Rectal smooth muscle tissue (tissue), 1 donor: ENCODE measurements at regions not wholly inside any gene's neighbourhood (a gene's known extent, or its start where the extent isn't known, plus 50 kb on each side); places are given as distances from the start of the nearest gene placed in this dataset.

Experiments
- H3K27ac ChIP-seq: one replicate; pipeline ENCODE4 v1.7.0; 2013; ENCODE audit warnings: low read depth, low read length, inconsistent platforms
- H3K27me3 ChIP-seq: one replicate; pipeline ENCODE4 v1.7.0; 2013; ENCODE audit warnings: low read length; ENCODE audit not compliant: control insufficient read depth, insufficient read depth
- H3K36me3 ChIP-seq: one replicate; pipeline ENCODE4 v1.7.0; 2013; ENCODE audit warnings: low read length; ENCODE audit not compliant: control insufficient read depth, insufficient read depth
- H3K4me1 ChIP-seq: one replicate; pipeline ENCODE4 v1.7.0; 2013; ENCODE audit warnings: low read length; ENCODE audit not compliant: control insufficient read depth, insufficient read depth
- H3K4me3 ChIP-seq: one replicate; pipeline ENCODE4 v1.7.0; 2013; ENCODE audit warnings: low read length
- H3K9ac ChIP-seq: one replicate; pipeline ENCODE4 v1.7.0; 2013; ENCODE audit warnings: low read length

- no peaks in the 10 kb centered on the region for H3K36me3 ChIP-seq
- no peaks in the 10 kb centered on the region for H3K4me1 ChIP-seq
- no peak overlapping the region for H3K27ac ChIP-seq
- no peak overlapping the region for H3K4me3 ChIP-seq
- no peak overlapping the region for H3K9ac ChIP-seq
- no peaks in the 10 kb centered on the region for H3K27me3 ChIP-seq
Measured at GRCh38 chr3:165544432-165544831, 292.8 kb downstream of the BCHE start.

- H3K36me3 ChIP-seq: no peaks in the 10 kb centered on the region
- no peak overlapping the region for H3K4me3 ChIP-seq
- H3K27ac ChIP-seq: no peak overlapping the region
- no peaks in the 10 kb centered on the region for H3K27me3 ChIP-seq
- H3K9ac ChIP-seq: no peak overlapping the region
- H3K4me1 ChIP-seq: no peaks in the 10 kb centered on the region
Measured at GRCh38 chr3:165538166-165538565, 299.1 kb downstream of the BCHE start.

- no peak overlapping the region for H3K4me3 ChIP-seq
- no peaks in the 10 kb centered on the region for H3K27me3 ChIP-seq
- no peak overlapping the region for H3K9ac ChIP-seq
- no peaks in the 10 kb centered on the region for H3K36me3 ChIP-seq
- H3K27ac ChIP-seq: no peak overlapping the region
- H3K4me1 ChIP-seq: no peaks in the 10 kb centered on the region
Measured at GRCh38 chr3:165532851-165533250, 304.4 kb downstream of the BCHE start.

- Histone ChIP-seq H3K4me1 (no peaks in the 10 kb centered on the region), H3K27me3 (no peaks in the 10 kb centered on the region), H3K4me3 (no peak overlapping the region), H3K9ac (no peak overlapping the region), H3K36me3 (no peaks in the 10 kb centered on the region), H3K27ac (no peak overlapping the region)
Measured at GRCh38 chr3:165529451-165529850, 307.8 kb downstream of the BCHE start.

GRCh38 chr3:165526367-165526766, 310.9 kb downstream of the BCHE start:
- Histone ChIP-seq H3K9ac (no peak overlapping the region), H3K27me3 (no peaks in the 10 kb centered on the region)

GRCh38 chr3:165523801-165524200, 313.4 kb downstream of the BCHE start:
- Histone ChIP-seq H3K27ac (no peak overlapping the region), H3K4me1 (no peaks in the 10 kb centered on the region), H3K4me3 (no peak overlapping the region), H3K27me3 (no peaks in the 10 kb centered on the region), H3K9ac (no peak overlapping the region), H3K36me3 (no peaks in the 10 kb centered on the region)

More at GRCh38 chr3:165526367-165526766, 310.9 kb downstream of the BCHE start:
- no peak overlapping the region for H3K27ac ChIP-seq
- no peaks in the 10 kb centered on the region for H3K4me1 ChIP-seq
- H3K36me3 ChIP-seq: no peaks in the 10 kb centered on the region
- H3K4me3 ChIP-seq: no peak overlapping the region

GRCh38 chr3:165522386-165522785, 314.8 kb downstream of the BCHE start:
- no peak overlapping the region for H3K9ac ChIP-seq
- H3K27ac ChIP-seq: no peak overlapping the region
- H3K4me1 ChIP-seq: no peaks in the 10 kb centered on the region
- H3K4me3 ChIP-seq: no peak overlapping the region
- no peaks in the 10 kb centered on the region for H3K27me3 ChIP-seq
- H3K36me3 ChIP-seq: no peaks in the 10 kb centered on the region

GRCh38 chr3:165521131-165521871, 315.9 kb downstream of the BCHE start:
- no peaks in the 10 kb centered on the region for H3K27me3 ChIP-seq
- H3K4me3 ChIP-seq: no peak overlapping the region
- H3K27ac ChIP-seq: no peak overlapping the region
- H3K4me1 ChIP-seq: no peaks in the 10 kb centered on the region
- H3K9ac ChIP-seq: no peak overlapping the region
- H3K36me3 ChIP-seq: no peaks in the 10 kb centered on the region

- H3K36me3 ChIP-seq: no peaks in the 10 kb centered on the region
- H3K9ac ChIP-seq: no peak overlapping the region
Measured at GRCh38 chr3:165519687-165520086, 317.5 kb downstream of the BCHE start.

GRCh38 chr3:165518346-165518745, 318.9 kb downstream of the BCHE start:
- no peaks in the 10 kb centered on the region for H3K27me3 ChIP-seq
- H3K9ac ChIP-seq: no peak overlapping the region
- H3K36me3 ChIP-seq: no peaks in the 10 kb centered on the region
- H3K4me1 ChIP-seq: no peaks in the 10 kb centered on the region
- no peak overlapping the region for H3K27ac ChIP-seq
- H3K4me3 ChIP-seq: no peak overlapping the region

More at GRCh38 chr3:165519687-165520086, 317.5 kb downstream of the BCHE start:
- Histone ChIP-seq H3K27me3 (no peaks in the 10 kb centered on the region), H3K27ac (no peak overlapping the region), H3K4me3 (no peak overlapping the region), H3K4me1 (no peaks in the 10 kb centered on the region)

- H3K9ac ChIP-seq: no peak overlapping the region
- H3K27me3 ChIP-seq: no peaks in the 10 kb centered on the region
- no peak overlapping the region for H3K4me3 ChIP-seq
- no peak overlapping the region for H3K27ac ChIP-seq
- H3K4me1 ChIP-seq: no peaks in the 10 kb centered on the region
- no peaks in the 10 kb centered on the region for H3K36me3 ChIP-seq
Measured at GRCh38 chr3:165513715-165514701, 317.8 kb upstream of the SLITRK3 start.

GRCh38 chr3:165507576-165507975, 311.4 kb upstream of the SLITRK3 start:
- Histone ChIP-seq H3K27me3 (no peaks in the 10 kb centered on the region), H3K27ac (no peak overlapping the region), H3K4me3 (no peak overlapping the region), H3K9ac (no peak overlapping the region), H3K36me3 (no peaks in the 10 kb centered on the region), H3K4me1 (no peaks in the 10 kb centered on the region)
